GM19023 (cell line): ENCODE measurements at regions not wholly inside any gene's neighbourhood (a gene's known extent, or its start where the extent isn't known, plus 50 kb on each side); places are given as distances from the start of the nearest gene placed in this dataset.
"Not testable (repeated sequence)": the region's sequence is repeated elsewhere in the genome, so short reads cannot be mapped to it uniquely, and the experiment has no call there.

ENCODE experiments used
- ATAC-seq: cut with Tn5 transposase; IDR thresholded peaks from one replicate; pipeline ENCODE4 v1.9.1; 2021; ENCODE audit warnings: mild to moderate bottlenecking, moderate library complexity; ENCODE audit not compliant: unreplicated experiment

- ATAC-seq, result no peak
Observed at GRCh38 chr18:34521040-34521439, 189.1 kb upstream of the DTNA start.

GRCh38 chr18:34522603-34523002 lies 187.5 kb upstream of the DTNA start:
- no peak for ATAC-seq

GRCh38 chr18:34525244-34525643 lies 184.9 kb upstream of the DTNA start:
- no peak for ATAC-seq

GRCh38 chr18:34528177-34528576 lies 181.9 kb upstream of the DTNA start:
- no peak for ATAC-seq

GRCh38 chr18:34529358-34530335 lies 180.5 kb upstream of the DTNA start:
- ATAC-seq, result no peak

- ATAC-seq, result no peak
Observed at GRCh38 chr18:34531110-34531509, 179.0 kb upstream of the DTNA start.

GRCh38 chr18:34534642-34535041 lies 175.5 kb upstream of the DTNA start:
- not testable (repeated sequence) for ATAC-seq

- no peak for ATAC-seq
Observed at GRCh38 chr18:34540897-34541296, 169.2 kb upstream of the DTNA start.

- no peak for ATAC-seq
Observed at GRCh38 chr18:34542625-34543024, 167.5 kb upstream of the DTNA start.

GRCh38 chr18:34543356-34543755 lies 166.7 kb upstream of the DTNA start:
- ATAC-seq, result no peak

GRCh38 chr18:34543945-34544344 lies 166.2 kb upstream of the DTNA start:
- no peak for ATAC-seq

GRCh38 chr18:34544930-34545329 lies 165.2 kb upstream of the DTNA start:
- no peak for ATAC-seq

GRCh38 chr18:34548120-34548972 lies 161.8 kb upstream of the DTNA start:
- ATAC-seq, result no peak

GRCh38 chr18:34548973-34549294 lies 161.2 kb upstream of the DTNA start:
- ATAC-seq, result no peak

- no peak for ATAC-seq
Observed at GRCh38 chr18:34549367-34549766, 160.7 kb upstream of the DTNA start.

- ATAC-seq, result no peak
Observed at GRCh38 chr18:34550156-34550555, 159.9 kb upstream of the DTNA start.

GRCh38 chr18:34550902-34551301 lies 159.2 kb upstream of the DTNA start:
- no peak for ATAC-seq

GRCh38 chr18:34551824-34552223 lies 158.3 kb upstream of the DTNA start:
- ATAC-seq, result no peak

- no peak for ATAC-seq
Observed at GRCh38 chr18:34562252-34562870, 147.7 kb upstream of the DTNA start.

GRCh38 chr18:34567857-34568256 lies 142.2 kb upstream of the DTNA start:
- no peak for ATAC-seq

GRCh38 chr18:34576622-34577021 lies 133.5 kb upstream of the DTNA start:
- ATAC-seq, result no peak
